Endothelial cell of umbilical vein (primary cell): ENCODE measurements at regions not wholly inside any gene's neighbourhood (a gene's known extent, or its start where the extent isn't known, plus 50 kb on each side); places are given as distances from the start of the nearest gene placed in this dataset.

ENCODE experiments used
- BruUV-seq: library from RNA; stranded (reverse); fragments of 400-500 nt; replicated peaks from 2 replicates; lab custom pipeline; 2021; lab: Mats Ljungman, UMichigan
- CTCF ChIA-PET: fragments of 300-600, 350-600 bp; sonication (Branson Sonifier 250); formaldehyde crosslinking; loops from one replicate; lab custom pipeline; 2021; ENCODE audit warnings: antibody characterized with exemption, inconsistent platforms; lab: Charles Lee
- POLR2A ChIA-PET: fragments of 300-600, 350-600 bp; sonication (Branson Sonifier 250); formaldehyde crosslinking; loops from one replicate; lab custom pipeline; 2021; ENCODE audit warnings: antibody characterized with exemption, inconsistent platforms; lab: Charles Lee
- DNase-seq: peaks from one replicate; pipeline ENCODE4 v3.0.0-alpha.2; 2011; ENCODE audit warnings: low read depth, low spot score
- FAIRE-seq: peaks from 2 replicates; lab custom pipeline; 2011; peaks lifted over from hg19 to GRCh38; lab: Jason Lieb, UNC
- H2AFZ ChIP-seq: 2 replicates; pipeline ENCODE4 v1.6.0; 2012; ENCODE audit warnings: low read depth, low read length, control low read depth, inconsistent platforms
- H3K27ac ChIP-seq: 2 replicates; pipeline ENCODE4 v1.5.1; 2011; ENCODE audit warnings: low read depth, mild to moderate bottlenecking, control low read depth, low read length, moderate library complexity; ENCODE audit not compliant: insufficient read depth
- H3K27me3 ChIP-seq, 2 experiments: 2 replicates each; pipeline versions ENCODE4 v1.6.0 to v1.6.1; 2011; ENCODE audit warnings: low read length in 2 of 2, mixed read lengths in 1 of 2; ENCODE audit not compliant: control insufficient read depth in 2 of 2, insufficient read depth in 2 of 2
- H3K36me3 ChIP-seq, 2 experiments: 2 replicates in 1 of 2; 3 replicates in 1 of 2; pipeline ENCODE4 v1.5.1; 2011; ENCODE audit warnings: low read length in 2 of 2, mild to moderate bottlenecking in 1 of 2, moderate library complexity in 1 of 2; ENCODE audit not compliant: control insufficient read depth in 2 of 2, insufficient read depth in 2 of 2; ENCODE audit errors: extremely low read depth in 1 of 2
- H3K4me1 ChIP-seq: 3 replicates; pipeline ENCODE4 v1.5.1; 2011; ENCODE audit warnings: mild to moderate bottlenecking, low read length; ENCODE audit not compliant: control insufficient read depth, insufficient read depth; ENCODE audit errors: extremely low read depth
- H3K4me2 ChIP-seq: 2 replicates; pipeline ENCODE4 v1.6.1; 2011; ENCODE audit warnings: low read length, control low read depth, mixed read lengths; ENCODE audit not compliant: insufficient read depth
- H3K4me3 ChIP-seq, 3 experiments: fragments of 200-600 bp in 1 of 3; sonication (generic), shearing (Covaris generic) in 1 of 3; replicated peaks in 1 of 3; 2 replicates each; pipeline ENCODE4 v1.5.1; 2011 to 2016; ENCODE audit warnings: control low read depth in 3 of 3, low read length in 3 of 3, mild to moderate bottlenecking in 2 of 3, inconsistent platforms in 1 of 3, low read depth in 1 of 3, moderate library complexity in 1 of 3; ENCODE audit not compliant: insufficient read depth in 1 of 3
- H3K79me2 ChIP-seq: 2 replicates; pipeline ENCODE4 v1.6.0; 2012; ENCODE audit warnings: low read length, inconsistent platforms; ENCODE audit not compliant: control insufficient read depth, insufficient read depth
- H3K9ac ChIP-seq: replicated peaks from 2 replicates; pipeline ENCODE3; 2011; ENCODE audit warnings: low read length, control low read depth; ENCODE audit not compliant: insufficient read depth; ENCODE audit errors: extremely low read depth
- H3K9me1 ChIP-seq: replicated peaks from 3 replicates; pipeline ENCODE4 v1.6.0; 2011; ENCODE audit warnings: mild to moderate bottlenecking, low read length; ENCODE audit not compliant: control insufficient read depth, insufficient read depth; ENCODE audit errors: extremely low read depth
- H3K9me3 ChIP-seq: replicated peaks from 2 replicates; pipeline ENCODE4 v1.5.1; 2012; ENCODE audit warnings: low read length, inconsistent platforms; ENCODE audit not compliant: control insufficient read depth, insufficient read depth
- H4K20me1 ChIP-seq: replicated peaks from 2 replicates; pipeline ENCODE3; 2011; ENCODE audit warnings: mild to moderate bottlenecking, low read length; ENCODE audit not compliant: control insufficient read depth, insufficient read depth; ENCODE audit errors: extremely low read depth
- EZH2 ChIP-seq: IDR thresholded peaks from 2 replicates; pipeline ENCODE4 v1.6.1; 2012; ENCODE audit warnings: borderline replicate concordance, low read depth, mild to moderate bottlenecking, moderate library complexity, low read length, inconsistent platforms; ENCODE audit not compliant: severe bottlenecking
- FOS ChIP-seq: IDR thresholded peaks from 2 replicates; pipeline ENCODE4 v1.6.1; 2011; ENCODE audit warnings: mild to moderate bottlenecking, low read length, moderate library complexity, borderline replicate concordance; ENCODE audit not compliant: insufficient read depth
- GATA2 ChIP-seq: IDR thresholded peaks from 2 replicates; pipeline ENCODE4 v1.7.0; 2011; ENCODE audit warnings: low read depth, mild to moderate bottlenecking, moderate library complexity, mixed read lengths, low read length; ENCODE audit not compliant: insufficient read length, insufficient read depth
- JUN ChIP-seq: IDR thresholded peaks from 2 replicates; pipeline ENCODE4 v1.6.1; 2011; ENCODE audit warnings: borderline replicate concordance, low read depth; ENCODE audit not compliant: insufficient read length, insufficient read depth
- MYC ChIP-seq: IDR thresholded peaks from one replicate; pipeline ENCODE4 v1.6.1; 2011; ENCODE audit warnings: mild to moderate bottlenecking, low read depth, low read length
- POLR2A ChIP-seq: IDR thresholded peaks from 2 replicates; pipeline ENCODE4 v1.6.1; 2012; ENCODE audit warnings: low read depth, mild to moderate bottlenecking, control low read depth, low read length
- POLR2AphosphoS5 ChIP-seq: IDR thresholded peaks from 2 replicates; pipeline ENCODE4 v1.6.1; 2012; ENCODE audit warnings: low read depth, mild to moderate bottlenecking, control low read depth, low read length, moderate library complexity; ENCODE audit not compliant: insufficient read depth
- dilution Hi-C: fragments of 300-500 bp; cut with MboI; formaldehyde crosslinking; loops from one replicate; pipeline ENCODE4 v1.15.0; 2019; ENCODE audit warnings: low sequenced_read_pairs; ENCODE audit not compliant: extremely low pct_ligation_motif_present
- intact Hi-C: fragments of 100-400 bp; cut with micrococcal nuclease; formaldehyde crosslinking; loops from one replicate; pipeline ENCODE4 v1.10.0; 2022
- TF ChIP-seq, protein P1 (sequence below), 2 donors: IDR thresholded peaks; 1 replicate in 1 of 2; 2 replicates in 1 of 2; pipeline ENCODE4 v1.5.1; 2011; ENCODE audit warnings: low read length in 2 of 2, mild to moderate bottlenecking in 2 of 2, moderate library complexity in 2 of 2, control low read depth in 1 of 2, inconsistent platforms in 1 of 2, low read depth in 1 of 2; ENCODE audit not compliant: insufficient read depth in 1 of 2; ENCODE audit errors: extremely low read depth in 1 of 2
- TF ChIP-seq, protein P2 (sequence below): IDR thresholded peaks from 2 replicates; pipeline ENCODE4 v1.6.1; 2011; ENCODE audit not compliant: insufficient read depth, insufficient read length

DNA sequence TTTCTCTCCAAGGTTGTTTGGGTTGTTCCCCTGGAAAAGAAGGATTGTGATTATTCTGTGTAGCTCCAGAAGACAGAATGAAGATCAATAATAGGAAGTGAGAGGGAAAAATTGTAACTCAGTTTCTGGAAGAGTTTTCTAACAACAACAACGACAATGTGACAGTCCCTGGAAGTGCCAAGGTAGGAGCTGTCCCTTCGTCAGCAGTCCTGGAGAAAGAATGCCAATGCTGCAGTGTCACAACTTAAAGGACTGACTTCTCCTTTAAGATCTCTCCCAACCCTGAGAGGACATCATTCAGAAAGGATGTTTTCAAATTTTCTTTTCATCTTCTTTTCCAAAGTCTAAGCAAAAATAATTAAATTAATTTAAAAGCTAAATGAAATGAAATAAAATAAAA is 136.4 kb upstream of the GAP43 start:
- FAIRE-seq (no peak), DNase-seq (no peak)
- intact Hi-C loops (no loop called here), dilution Hi-C loops (no loop called here)
- Histone ChIP-seq H4K20me1 (no peaks in the 10 kb centered on the region), H3K27me3 (peaks cover 4 to 11% of the 10 kb centered on the region in 2 experiments), H3K4me1 (no peaks in the 10 kb centered on the region), H3K79me2 (no peaks in the 10 kb centered on the region), H3K9me1 (no peaks in the 10 kb centered on the region), H3K9me3 (no peaks in the 10 kb centered on the region), H3K4me2 (no peak overlapping the region), H3K36me3 (no peaks in the 10 kb centered on the region), H3K9ac (no peak overlapping the region), H2AFZ (no peak overlapping the region), H3K4me3 (no peak overlapping the region), H3K27ac (no peak overlapping the region)
- ChIA-PET CTCF (interaction anchor here (1.7 kb wide), 1 partner anchor 269 kb away, joined by 4 read pairs; no protein-coding TSS in a partner anchor), POLR2A (no interaction called here)
- no TSS peak for BruUV-seq
- TF ChIP-seq POLR2A = no peak
- TF ChIP-seq FOS = no peak
- TF ChIP-seq, protein P1, sequence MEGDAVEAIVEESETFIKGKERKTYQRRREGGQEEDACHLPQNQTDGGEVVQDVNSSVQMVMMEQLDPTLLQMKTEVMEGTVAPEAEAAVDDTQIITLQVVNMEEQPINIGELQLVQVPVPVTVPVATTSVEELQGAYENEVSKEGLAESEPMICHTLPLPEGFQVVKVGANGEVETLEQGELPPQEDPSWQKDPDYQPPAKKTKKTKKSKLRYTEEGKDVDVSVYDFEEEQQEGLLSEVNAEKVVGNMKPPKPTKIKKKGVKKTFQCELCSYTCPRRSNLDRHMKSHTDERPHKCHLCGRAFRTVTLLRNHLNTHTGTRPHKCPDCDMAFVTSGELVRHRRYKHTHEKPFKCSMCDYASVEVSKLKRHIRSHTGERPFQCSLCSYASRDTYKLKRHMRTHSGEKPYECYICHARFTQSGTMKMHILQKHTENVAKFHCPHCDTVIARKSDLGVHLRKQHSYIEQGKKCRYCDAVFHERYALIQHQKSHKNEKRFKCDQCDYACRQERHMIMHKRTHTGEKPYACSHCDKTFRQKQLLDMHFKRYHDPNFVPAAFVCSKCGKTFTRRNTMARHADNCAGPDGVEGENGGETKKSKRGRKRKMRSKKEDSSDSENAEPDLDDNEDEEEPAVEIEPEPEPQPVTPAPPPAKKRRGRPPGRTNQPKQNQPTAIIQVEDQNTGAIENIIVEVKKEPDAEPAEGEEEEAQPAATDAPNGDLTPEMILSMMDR (IDR thresholded peaks at IDR 0.05; ENCODE audit: extremely low read depth in 1 of 2, insufficient read depth in 1 of 2, low read depth in 1 of 2, low read length in 2 of 2) = no peak
- no peak for TF ChIP-seq GATA2
- no peak for TF ChIP-seq JUN
- no peak for TF ChIP-seq MYC
- TF ChIP-seq EZH2 = no peak
- TF ChIP-seq, protein P2, sequence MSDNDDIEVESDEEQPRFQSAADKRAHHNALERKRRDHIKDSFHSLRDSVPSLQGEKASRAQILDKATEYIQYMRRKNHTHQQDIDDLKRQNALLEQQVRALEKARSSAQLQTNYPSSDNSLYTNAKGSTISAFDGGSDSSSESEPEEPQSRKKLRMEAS = no peak
- TF ChIP-seq POLR2AphosphoS5 = no peak
